SK-N-MC (cell line): ENCODE measurements at regions not wholly inside any gene's neighbourhood (a gene's known extent, or its start where the extent isn't known, plus 50 kb on each side); places are given as distances from the start of the nearest gene placed in this dataset.

Source experiments
- EZH2 ChIP-seq: fragments of 200-600 bp; sonication (generic); IDR thresholded peaks from one replicate; pipeline ENCODE4 v1.6.1; 2017; ENCODE audit warnings: antibody characterized with exemption
- POLR2AphosphoS5 ChIP-seq: IDR thresholded peaks from 2 replicates; pipeline ENCODE4 v1.6.1; 2012; ENCODE audit warnings: mild to moderate bottlenecking, low read depth, low read length, borderline replicate concordance

DNA sequence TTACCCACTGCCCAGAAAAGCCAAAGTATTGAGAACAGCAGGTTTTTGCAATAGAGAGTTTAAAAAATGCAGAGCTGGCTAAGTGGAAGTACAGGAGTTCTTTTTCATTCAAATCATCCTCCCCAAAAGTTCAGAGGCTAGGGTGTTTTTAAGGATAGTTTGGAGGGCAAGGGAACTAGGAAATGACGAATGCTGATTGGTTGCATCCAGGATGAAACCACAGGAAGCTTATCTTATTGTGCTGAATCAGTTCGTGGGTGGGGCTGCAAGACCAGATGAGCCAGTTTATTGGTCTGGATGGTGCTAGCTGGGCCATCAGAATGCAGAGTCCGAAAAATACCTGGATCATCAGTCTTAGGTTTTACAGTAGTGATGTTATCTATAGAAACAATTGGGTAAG lies 1427.1 kb downstream of the LRRC4C start:
- TF ChIP-seq EZH2: no peak
- no peak for TF ChIP-seq POLR2AphosphoS5
